H1 (cell line): ENCODE measurements at regions not wholly inside any gene's neighbourhood (a gene's known extent, or its start where the extent isn't known, plus 50 kb on each side); places are given as distances from the start of the nearest gene placed in this dataset.
"Not testable (repeated sequence)": the region's sequence is repeated elsewhere in the genome, so short reads cannot be mapped to it uniquely, and the experiment has no call there.

Experiments
- CTCF ChIA-PET: fragments of 300-600 bp; sonication (Branson Sonifier 250); formaldehyde crosslinking; loops from one replicate; lab custom pipeline; 2021; ENCODE audit not compliant: partially characterized antibody; lab: Charles Lee
- POLR2A ChIA-PET: fragments of 300-600 bp; sonication (Branson Sonifier 250); formaldehyde crosslinking; loops from one replicate; lab custom pipeline; 2021; ENCODE audit warnings: inconsistent platforms; ENCODE audit not compliant: partially characterized antibody; lab: Charles Lee
- DNase-seq, 2 experiments: peaks; one replicate each; pipeline versions ENCODE4 v3.0.0 to v3.0.0-alpha.2; 2010 to 2022; ENCODE audit warnings: low spot score in 2 of 2, low read depth in 1 of 2, mixed read lengths in 1 of 2
- FAIRE-seq: peaks from 2 replicates; lab custom pipeline; 2011; peaks lifted over from hg19 to GRCh38; lab: Jason Lieb, UNC
- H2AFZ ChIP-seq: 2 replicates; pipeline ENCODE4 v1.8.1; 2012; ENCODE audit warnings: low read length, inconsistent platforms
- H2AK5ac ChIP-seq: 2 replicates; pipeline ENCODE4 v1.6.1; 2013; ENCODE audit warnings: low read depth, low read length
- H2BK120ac ChIP-seq: replicated peaks from 2 replicates; pipeline ENCODE3; 2013; ENCODE audit warnings: low read depth, low read length, inconsistent platforms
- H2BK12ac ChIP-seq: 2 replicates; pipeline ENCODE4 v1.6.1; 2013; ENCODE audit warnings: low read depth, low read length
- H2BK15ac ChIP-seq: 2 replicates; pipeline ENCODE4 v1.6.1; 2013; ENCODE audit warnings: low read length
- H2BK20ac ChIP-seq: 2 replicates; pipeline ENCODE4 v1.6.1; 2013; ENCODE audit warnings: low read length
- H2BK5ac ChIP-seq: 2 replicates; pipeline ENCODE4 v1.6.1; 2013; ENCODE audit warnings: low read depth, low read length
- H3K14ac ChIP-seq: 2 replicates; pipeline ENCODE4 v1.6.1; 2013; ENCODE audit warnings: inconsistent platforms; ENCODE audit not compliant: insufficient read length
- H3K18ac ChIP-seq: 2 replicates; pipeline ENCODE4 v1.6.1; 2013; ENCODE audit warnings: low read length; ENCODE audit errors: extremely low read depth
- H3K23ac ChIP-seq: 2 replicates; pipeline ENCODE4 v1.6.1; 2013; ENCODE audit warnings: inconsistent platforms; ENCODE audit not compliant: insufficient read length
- H3K23me2 ChIP-seq: 2 replicates; pipeline ENCODE4 v1.6.1; 2013; ENCODE audit warnings: low read depth, low read length
- H3K27ac ChIP-seq: 2 replicates; pipeline ENCODE4 v1.6.1; 2011; ENCODE audit warnings: low read depth, low read length, inconsistent platforms
- H3K27me3 ChIP-seq, 4 experiments: replicated peaks in 1 of 4; 1 replicate in 1 of 4; 2 replicates in 3 of 4; pipeline versions ENCODE4 v1.6.1 to v1.8.1; 2011 to 2013; ENCODE audit warnings: low read length in 3 of 4, mild to moderate bottlenecking in 3 of 4, inconsistent platforms in 2 of 4, mixed read lengths in 2 of 4, moderate library complexity in 1 of 4; ENCODE audit not compliant: control insufficient read depth in 3 of 4, insufficient read depth in 3 of 4; ENCODE audit errors: extremely low read depth in 1 of 4
- H3K36me3 ChIP-seq, 4 experiments: 2 replicates each; pipeline versions ENCODE4 v1.6.1 to v1.8.1; 2011 to 2013; ENCODE audit warnings: mild to moderate bottlenecking in 4 of 4, low read length in 3 of 4, moderate library complexity in 2 of 4, control low read depth in 1 of 4, inconsistent platforms in 1 of 4; ENCODE audit not compliant: insufficient read depth in 4 of 4, control insufficient read depth in 2 of 4
- H3K4ac ChIP-seq: replicated peaks from 2 replicates; pipeline ENCODE3; 2013; ENCODE audit warnings: low read length, low read depth, mixed read lengths, inconsistent platforms; ENCODE audit not compliant: insufficient read length
- H3K4me1 ChIP-seq, 4 experiments: replicated peaks in 1 of 4; 1 replicate in 1 of 4; 2 replicates in 3 of 4; pipeline versions ENCODE4 v1.6.1 to v1.8.1; 2011 to 2013; ENCODE audit warnings: low read length in 3 of 4, inconsistent platforms in 2 of 4, mixed read lengths in 1 of 4; ENCODE audit not compliant: insufficient read depth in 4 of 4, control insufficient read depth in 3 of 4
- H3K4me2 ChIP-seq, 2 experiments: 2 replicates each; pipeline versions ENCODE4 v1.6.1 to v1.8.1; 2011 to 2013; ENCODE audit warnings: low read depth in 2 of 2, low read length in 2 of 2, control low read depth in 1 of 2, inconsistent platforms in 1 of 2, mild to moderate bottlenecking in 1 of 2; ENCODE audit not compliant: insufficient read depth in 1 of 2
- H3K4me3 ChIP-seq, 4 experiments: fragments of 200-600, 300-600 bp in 1 of 4; sonication (generic), shearing (Covaris generic), sonication (Bioruptor Twin) in 1 of 4; 2 replicates each; pipeline versions ENCODE4 v1.5.1 to v1.8.1; 2011 to 2016; ENCODE audit warnings: low read length in 4 of 4, low read depth in 3 of 4, control low read depth in 2 of 4, inconsistent platforms in 2 of 4, mild to moderate bottlenecking in 2 of 4, mixed read lengths in 1 of 4, moderate library complexity in 1 of 4; ENCODE audit not compliant: insufficient read depth in 2 of 4; ENCODE audit errors: extremely low read depth in 1 of 4
- H3K56ac ChIP-seq: replicated peaks from 2 replicates; pipeline ENCODE3; 2013; ENCODE audit warnings: low read depth, mild to moderate bottlenecking, mixed read lengths, low read length, inconsistent platforms; ENCODE audit not compliant: insufficient read length
- H3K79me1 ChIP-seq: 2 replicates; pipeline ENCODE4 v1.6.1; 2013; ENCODE audit warnings: low read depth, low read length, control low read depth
- H3K79me2 ChIP-seq, 2 experiments: 2 replicates each; pipeline versions ENCODE4 v1.6.1 to v1.8.1; 2012 to 2013; ENCODE audit warnings: low read length in 2 of 2, mild to moderate bottlenecking in 2 of 2, inconsistent platforms in 1 of 2; ENCODE audit not compliant: insufficient read depth in 2 of 2, control insufficient read depth in 1 of 2
- H3K9ac ChIP-seq, 4 experiments: replicated peaks in 1 of 4; 1 replicate in 1 of 4; 2 replicates in 3 of 4; pipeline versions ENCODE4 v1.6.1 to v1.8.1; 2011 to 2013; ENCODE audit warnings: low read depth in 3 of 4, low read length in 3 of 4, control low read depth in 2 of 4, mild to moderate bottlenecking in 2 of 4, moderate library complexity in 2 of 4, inconsistent platforms in 1 of 4; ENCODE audit errors: extremely low read depth in 1 of 4
- H3K9me3 ChIP-seq, 2 experiments: 2 replicates each; pipeline versions ENCODE4 v1.6.1 to v1.8.1; 2012 to 2013; ENCODE audit warnings: mild to moderate bottlenecking in 2 of 2, moderate library complexity in 2 of 2, control low read depth in 1 of 2, inconsistent platforms in 1 of 2, low read depth in 1 of 2, low read length in 1 of 2, mixed read lengths in 1 of 2; ENCODE audit not compliant: insufficient read depth in 2 of 2
- H4K20me1 ChIP-seq, 2 experiments: replicated peaks in 1 of 2; 2 replicates each; pipeline versions ENCODE3 to v1.8.1; 2011 to 2013; ENCODE audit warnings: inconsistent platforms in 2 of 2, low read length in 2 of 2, mild to moderate bottlenecking in 1 of 2; ENCODE audit not compliant: insufficient read depth in 2 of 2, control insufficient read depth in 1 of 2
- H4K5ac ChIP-seq: 2 replicates; pipeline ENCODE4 v1.6.1; 2013; ENCODE audit warnings: low read length, low read depth, mixed read lengths, inconsistent platforms; ENCODE audit not compliant: insufficient read length
- H4K8ac ChIP-seq: 2 replicates; pipeline ENCODE4 v1.8.0; 2013; ENCODE audit warnings: mild to moderate bottlenecking, moderate library complexity, low read length, inconsistent platforms; ENCODE audit not compliant: insufficient read depth; ENCODE audit errors: extremely low read depth
- H4K91ac ChIP-seq: replicated peaks from 2 replicates; pipeline ENCODE3; 2013; ENCODE audit warnings: low read length, mixed read lengths, inconsistent platforms; ENCODE audit not compliant: insufficient read length
- WGBS, 2 experiments: shearing (Covaris generic) in 1 of 2; methylation state at CpG; one replicate each; pipeline versions ENCODE4 v1.1.6 to v1.1.7; 2013 to 2015; ENCODE audit warnings: low lambda C conversion rate in 2 of 2, mixed read lengths in 2 of 2, inconsistent platforms in 1 of 2, low coverage in 1 of 2, missing lambda C conversion rate in 1 of 2; ENCODE audit not compliant: insufficient replicate concordance in 2 of 2, insufficient coverage in 1 of 2, insufficient read length in 1 of 2; ENCODE audit errors: extremely low coverage in 1 of 2, missing lambda C conversion rate in 1 of 2; 5-methylcytosine and 5-hydroxymethylcytosine counted together

DNA sequence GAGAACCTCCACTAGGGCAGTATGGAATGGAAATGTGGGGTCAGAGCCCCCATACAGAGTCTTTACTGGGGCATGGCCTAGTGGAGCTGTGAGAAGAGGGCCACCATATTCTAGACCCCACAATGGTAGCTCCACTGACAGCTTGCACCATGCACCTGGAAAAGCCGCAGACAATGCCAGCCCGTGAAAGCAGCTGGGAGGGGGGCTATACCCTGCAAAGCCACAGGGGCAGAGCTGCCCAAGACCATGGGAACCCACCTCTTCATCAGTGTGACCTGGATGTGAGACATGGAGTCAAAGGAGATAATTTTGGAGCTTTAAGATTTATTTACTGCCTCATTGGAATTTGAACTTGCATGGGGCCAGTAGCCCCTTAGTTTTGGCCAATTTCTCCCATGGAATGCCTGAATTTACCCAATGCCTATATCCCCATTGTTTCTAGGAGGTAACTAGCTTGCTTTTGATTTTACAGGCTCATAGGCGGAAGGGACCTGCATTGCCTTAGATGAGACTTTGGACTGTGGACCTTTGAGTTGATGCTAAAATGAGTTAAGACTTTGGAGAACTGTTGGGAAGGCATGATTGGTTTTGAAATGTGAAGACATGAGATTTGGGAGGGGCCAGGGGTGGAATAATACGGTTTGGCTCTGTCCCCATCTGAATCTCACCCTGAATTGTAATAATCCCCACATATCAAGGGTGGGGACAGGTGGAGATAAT is 89.4 kb upstream of the MAMLD1 start:
- POLR2A ChIA-PET, H3K4me2 ChIP-seq, H2AFZ ChIP-seq, H3K79me1 ChIP-seq, H2BK120ac ChIP-seq, H3K56ac ChIP-seq, DNase-seq, H3K79me2 ChIP-seq, H3K18ac ChIP-seq, H3K4ac ChIP-seq, H2BK12ac ChIP-seq, H3K27ac ChIP-seq, H2BK15ac ChIP-seq, H3K4me1 ChIP-seq, H3K23ac ChIP-seq, H4K91ac ChIP-seq, H4K8ac ChIP-seq, H3K4me3 ChIP-seq, H3K14ac ChIP-seq, H4K20me1 ChIP-seq, H3K36me3 ChIP-seq, FAIRE-seq, H3K27me3 ChIP-seq, H2AK5ac ChIP-seq, H3K9ac ChIP-seq, H3K9me3 ChIP-seq, H4K5ac ChIP-seq, H2BK20ac ChIP-seq, H3K23me2 ChIP-seq, H2BK5ac ChIP-seq: not testable (repeated sequence)
- WGBS, 2 experiments = 83% methylated on average over 4 of the region's 4 CpGs; no CpG with 5 or more reads in 1 of the 2 experiments
- CTCF ChIA-PET = interaction anchor here (0.6 kb wide), 1 partner anchor 169 kb away, joined by 3 read pairs; no protein-coding TSS in a partner anchor
